ENCODE measurements at regions not wholly inside any gene's neighbourhood (a gene's known extent, or its start where the extent isn't known, plus 50 kb on each side); places are given as distances from the start of the nearest gene placed in this dataset.

GRCh38 chr2:221267773-221268425 is 304.2 kb downstream of the EPHA4 start:
- DNase-seq, result no peak

GRCh38 chr2:221268631-221269030 is 303.5 kb downstream of the EPHA4 start:
- DNase-seq, result no peak

GRCh38 chr2:221270806-221271205 is 301.3 kb downstream of the EPHA4 start:
- DNase-seq, result no peak

- DNase-seq, result no peak
Observed at GRCh38 chr2:221272729-221273128, 299.4 kb downstream of the EPHA4 start.

GRCh38 chr2:221276033-221276432 is 296.1 kb downstream of the EPHA4 start:
- DNase-seq, result no peak

GRCh38 chr2:221276601-221277000 is 295.5 kb downstream of the EPHA4 start:
- no peak for DNase-seq

- no peak for DNase-seq
Observed at GRCh38 chr2:221282386-221282785, 289.7 kb downstream of the EPHA4 start.

- DNase-seq, result no peak
Observed at GRCh38 chr2:221283896-221284545, 288.1 kb downstream of the EPHA4 start.

GRCh38 chr2:221285148-221285547 is 287.0 kb downstream of the EPHA4 start:
- no peak for DNase-seq

GRCh38 chr2:221286406-221286805 is 285.7 kb downstream of the EPHA4 start:
- no peak for DNase-seq

- DNase-seq, result no peak
Observed at GRCh38 chr2:221289389-221289788, 282.7 kb downstream of the EPHA4 start.

- no peak for DNase-seq
Observed at GRCh38 chr2:221289846-221290245, 282.3 kb downstream of the EPHA4 start.

- no peak for DNase-seq
Observed at GRCh38 chr2:221293949-221294742, 278.0 kb downstream of the EPHA4 start.

GRCh38 chr2:221304916-221305315 is 267.2 kb downstream of the EPHA4 start:
- no peak for DNase-seq

GRCh38 chr2:221308507-221309066 is 263.5 kb downstream of the EPHA4 start:
- DNase-seq, result no peak

- no peak for DNase-seq
Observed at GRCh38 chr2:221309892-221310583, 262.1 kb downstream of the EPHA4 start.

- no peak for DNase-seq
Observed at GRCh38 chr2:221310730-221311129, 261.4 kb downstream of the EPHA4 start.

- no peak for DNase-seq
Observed at GRCh38 chr2:221312634-221313033, 259.5 kb downstream of the EPHA4 start.

GRCh38 chr2:221314786-221315185 is 257.3 kb downstream of the EPHA4 start:
- DNase-seq, result no peak

GRCh38 chr2:221318376-221319130 is 253.6 kb downstream of the EPHA4 start:
- DNase-seq, result no peak

GRCh38 chr2:221322741-221323140 is 249.4 kb downstream of the EPHA4 start:
- no peak for DNase-seq

Measured in hypothalamus (tissue), 51 donors.